DLD1 (cell line): ENCODE measurements at regions not wholly inside any gene's neighbourhood (a gene's known extent, or its start where the extent isn't known, plus 50 kb on each side); places are given as distances from the start of the nearest gene placed in this dataset.

Experiments
- in situ Hi-C: cut with HindIII; loops from 2 replicates; pipeline ENCODE4 v1.10.0; 2017; ENCODE audit warnings: low sequenced_read_pairs

GRCh38 chr1:224486801-224487583 is 52.4 kb upstream of the WDR26 start:
- in situ Hi-C loops, result no loop called here

GRCh38 chr1:224488806-224489499 is 54.4 kb upstream of the WDR26 start:
- in situ Hi-C loops, result no loop called here

- in situ Hi-C loops, result no loop called here
Observed at GRCh38 chr1:224489534-224490365, 55.2 kb upstream of the WDR26 start.

GRCh38 chr1:224490549-224491537 is 56.2 kb upstream of the WDR26 start:
- in situ Hi-C loops, result no loop called here

- in situ Hi-C loops, result no loop called here
Observed at GRCh38 chr1:224492015-224492414, 57.4 kb upstream of the WDR26 start.

GRCh38 chr1:224492632-224493031 is 58.0 kb upstream of the WDR26 start:
- in situ Hi-C loops, result no loop called here

GRCh38 chr1:224493269-224493668 is 58.7 kb upstream of the WDR26 start:
- in situ Hi-C loops, result no loop called here

GRCh38 chr1:224494343-224494742 is 59.7 kb upstream of the WDR26 start:
- in situ Hi-C loops, result no loop called here

- in situ Hi-C loops, result no loop called here
Observed at GRCh38 chr1:224495866-224496265, 61.3 kb upstream of the WDR26 start.

- in situ Hi-C loops, result no loop called here
Observed at GRCh38 chr1:224496826-224497225, 62.2 kb upstream of the WDR26 start.

GRCh38 chr1:224497714-224498573 is 63.3 kb upstream of the WDR26 start:
- in situ Hi-C loops, result no loop called here

GRCh38 chr1:224498574-224499170 is 64.1 kb upstream of the WDR26 start:
- in situ Hi-C loops, result no loop called here

- in situ Hi-C loops, result no loop called here
Observed at GRCh38 chr1:224499204-224499603, 64.6 kb upstream of the WDR26 start.

- in situ Hi-C loops, result loop anchor here (25.0 kb wide), 1 partner anchor 112 kb away; the partner anchor contains the start of gene CNIH3
Observed at GRCh38 chr1:224500796-224501195, 66.2 kb upstream of the WDR26 start.

- in situ Hi-C loops, result loop anchor here (25.0 kb wide), 1 partner anchor 110 kb away; the partner anchor contains the start of gene CNIH3
Observed at GRCh38 chr1:224501836-224502235, 67.2 kb upstream of the WDR26 start.

GRCh38 chr1:224502459-224503160 is 68.0 kb upstream of the WDR26 start:
- in situ Hi-C loops, result loop anchor here (25.0 kb wide), 1 partner anchor 110 kb away; the partner anchor contains the start of gene CNIH3

- in situ Hi-C loops, result loop anchor here (25.0 kb wide), 1 partner anchor 109 kb away; the partner anchor contains the start of gene CNIH3
Observed at GRCh38 chr1:224503161-224504118, 68.8 kb upstream of the WDR26 start.
